HS-27A (cell line): ENCODE measurements at regions not wholly inside any gene's neighbourhood (a gene's known extent, or its start where the extent isn't known, plus 50 kb on each side); places are given as distances from the start of the nearest gene placed in this dataset.
A peak's percentile ranks its signal among the peaks of the same experiment; 100 is the strongest.

Experiments used
- DNase-seq: peaks from one replicate; pipeline ENCODE4 v3.0.0-alpha.2; 2012; ENCODE audit warnings: low read depth, missing footprints

DNA sequence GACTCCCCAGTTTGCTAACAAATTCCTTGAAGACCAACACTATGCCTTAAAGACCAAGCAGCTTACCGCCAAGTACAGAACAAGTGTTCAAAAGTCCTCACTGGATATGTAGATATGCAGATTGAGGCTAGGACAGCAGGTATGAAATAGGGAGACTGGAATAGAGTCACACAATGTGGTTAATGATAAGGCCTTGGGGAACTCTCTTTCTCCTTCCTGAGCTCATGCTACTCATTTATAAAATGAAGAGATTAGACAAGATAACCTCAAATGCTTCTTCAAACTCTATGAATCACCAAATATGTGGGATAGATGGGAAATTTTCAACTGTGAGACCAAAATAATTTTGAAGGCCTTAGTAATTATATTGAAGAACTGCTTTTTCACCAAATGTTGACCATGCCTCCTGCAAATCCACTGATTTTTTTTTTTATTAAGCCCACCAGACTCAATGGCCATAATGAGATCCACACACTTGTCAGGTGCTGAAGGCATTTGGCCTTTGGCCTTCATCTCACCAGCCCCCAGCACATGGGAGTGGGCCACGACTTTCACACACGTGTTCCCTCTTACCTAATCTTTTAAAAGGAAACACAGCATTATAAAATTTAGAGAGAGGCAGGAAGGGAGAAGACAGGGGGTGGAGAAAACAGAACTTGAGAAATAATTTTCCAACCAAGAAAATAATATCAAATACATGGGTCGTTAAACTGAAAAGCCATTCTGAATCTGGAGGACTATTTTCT, 181.5 kb downstream of the EN1 start:
- DNase-seq, result no peak

DNA sequence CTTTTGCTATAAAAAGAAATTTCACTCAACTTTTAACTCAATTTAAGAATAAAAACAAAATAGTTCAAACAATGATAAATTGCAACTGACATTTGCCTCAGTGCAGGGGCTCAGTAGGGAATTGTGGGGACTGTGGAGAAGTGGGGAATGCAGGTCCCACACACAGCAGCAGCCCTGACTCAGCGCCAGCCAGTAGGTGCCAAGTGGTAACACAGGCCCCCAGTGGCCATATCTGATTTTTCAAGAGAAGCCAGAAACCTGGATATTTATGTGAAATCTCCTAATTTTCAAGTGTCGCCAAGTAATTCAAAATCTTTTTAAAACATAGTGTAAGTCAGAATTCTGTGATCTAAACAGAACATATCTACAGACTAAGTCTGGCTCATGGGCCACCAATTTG, 186.3 kb downstream of the EN1 start:
- DNase-seq, result no peak

GRCh38 chr2:118658596-118659198, 188.8 kb downstream of the EN1 start:
- DNase-seq, result no peak

GRCh38 chr2:118657466-118657865, 190.0 kb downstream of the EN1 start:
- no peak for DNase-seq

DNA sequence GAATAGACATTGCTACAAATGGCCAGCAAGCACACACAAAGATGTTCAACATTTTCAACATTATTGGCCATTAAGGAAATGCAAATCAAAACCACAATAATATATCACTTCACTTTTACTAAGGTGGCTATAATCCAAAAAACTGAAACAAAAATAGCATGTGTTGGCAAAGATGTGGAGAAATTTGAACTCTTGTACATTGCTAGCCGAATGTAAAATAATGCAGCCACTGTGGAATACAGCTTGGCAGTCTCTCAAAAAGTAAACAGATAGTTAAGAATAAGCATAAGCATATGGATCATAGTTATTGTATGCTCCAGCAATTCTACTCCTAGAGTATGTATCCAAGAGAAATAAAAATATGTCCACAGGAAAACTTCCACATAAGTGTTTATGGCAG, 192.5 kb downstream of the EN1 start:
- no peak for DNase-seq

- DNase-seq, result no peak
Observed at GRCh38 chr2:118650327-118650726, 197.1 kb downstream of the EN1 start.

DNA sequence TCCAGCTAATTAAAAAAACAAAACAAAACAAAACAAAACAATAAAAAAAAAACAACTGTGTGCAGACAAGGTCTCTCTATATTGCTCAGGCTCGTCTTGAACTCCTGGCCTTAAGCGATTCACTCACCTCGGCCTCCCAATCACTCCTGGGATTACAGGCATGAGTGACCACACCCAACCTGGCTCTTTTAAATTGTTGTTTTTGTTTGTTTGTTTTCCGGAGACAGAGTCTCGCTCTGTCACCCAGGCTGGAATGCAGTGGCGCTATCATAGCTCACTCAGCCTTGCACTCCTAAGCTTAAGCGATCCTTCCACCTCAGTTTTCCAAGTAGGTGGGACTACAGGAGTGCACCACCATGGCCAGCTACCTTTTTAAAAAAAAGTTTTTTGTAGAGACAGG, 201.6 kb downstream of the EN1 start:
- DNase-seq, result no peak

DNA sequence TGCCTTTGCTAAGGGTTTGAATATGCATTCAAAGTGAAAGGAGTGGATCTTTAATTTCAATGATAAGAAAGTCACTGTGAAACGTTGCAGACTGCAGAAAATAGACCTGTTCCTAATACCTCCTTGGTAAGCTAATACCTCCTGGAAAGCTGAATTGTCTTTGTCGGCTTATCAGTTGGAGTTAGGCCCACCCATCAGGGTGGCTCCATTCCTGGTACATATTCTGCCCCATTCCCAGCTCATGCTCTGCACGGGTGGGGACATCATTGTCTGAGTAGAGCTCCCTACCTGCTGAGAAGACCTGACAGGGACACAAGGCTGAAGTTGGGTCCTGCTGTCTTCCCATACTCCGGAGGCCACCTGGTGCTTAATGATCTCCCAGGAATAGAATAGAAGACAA, 203.3 kb downstream of the EN1 start:
- DNase-seq, result no peak

DNA sequence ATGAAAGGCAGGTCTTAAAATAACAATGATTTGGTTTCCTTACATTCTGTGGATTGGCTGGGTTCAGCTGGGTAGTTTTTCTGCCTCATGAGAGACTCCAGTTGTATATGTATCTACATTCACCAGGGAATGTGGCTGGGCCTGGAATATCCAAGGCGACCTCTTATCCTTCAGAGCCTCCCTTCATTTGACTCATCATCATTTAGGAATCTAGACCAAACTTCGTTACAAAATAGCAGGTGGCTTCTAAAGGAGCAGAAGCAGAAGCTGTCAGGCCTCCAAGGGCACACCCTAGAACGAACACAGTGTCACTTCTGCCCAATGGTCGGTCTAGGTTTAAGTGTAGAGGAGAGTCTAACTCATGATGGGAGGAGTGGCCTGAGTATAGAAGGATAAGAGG, 204.2 kb downstream of the EN1 start:
- peak; percentile 56 for DNase-seq

GRCh38 chr2:118642501-118642900, 204.9 kb downstream of the EN1 start:
- DNase-seq, result no peak

DNA sequence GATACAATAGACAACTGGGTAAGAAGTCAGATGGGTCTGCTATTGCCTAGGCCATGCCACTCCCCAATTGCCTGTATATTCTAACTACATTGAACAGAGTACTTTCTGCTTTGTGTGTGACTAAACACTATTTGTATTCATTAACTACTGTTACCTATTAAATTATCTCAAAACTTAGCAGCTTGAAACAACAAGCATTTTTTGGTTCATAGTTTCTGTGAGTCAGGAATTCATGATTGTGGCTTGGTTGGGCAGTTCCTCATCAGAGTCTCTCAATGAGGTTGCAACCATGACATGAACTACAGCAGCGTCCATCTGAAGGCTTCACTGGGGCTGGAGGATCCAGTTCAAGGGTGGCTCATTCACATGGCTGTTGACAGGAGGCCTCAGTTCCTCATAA, 205.7 kb downstream of the EN1 start:
- DNase-seq, result no peak

DNA sequence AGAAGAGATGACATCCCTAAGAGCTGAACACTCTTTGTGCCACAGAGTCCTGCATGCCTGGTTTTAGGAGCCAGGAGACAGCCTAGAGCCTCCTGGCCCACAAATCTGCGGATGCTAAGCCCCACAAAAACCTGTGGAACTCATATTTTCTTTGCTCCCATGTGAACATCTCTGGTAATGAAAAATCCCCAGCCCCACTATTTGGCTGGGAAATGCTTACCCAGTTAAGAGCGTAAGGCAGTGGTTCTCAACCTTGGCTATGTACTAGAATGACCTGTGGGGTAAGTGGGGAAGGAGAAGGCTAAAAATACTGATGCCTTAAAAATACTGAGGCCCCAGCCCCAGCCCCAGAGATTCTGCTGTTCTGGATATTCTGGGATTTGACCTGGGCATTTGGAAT, 208.1 kb downstream of the EN1 start:
- DNase-seq, result no peak

GRCh38 chr2:118638453-118638852, 209.0 kb downstream of the EN1 start:
- DNase-seq, result no peak

GRCh38 chr2:118635891-118636290, 211.6 kb downstream of the EN1 start:
- DNase-seq, result no peak

DNA sequence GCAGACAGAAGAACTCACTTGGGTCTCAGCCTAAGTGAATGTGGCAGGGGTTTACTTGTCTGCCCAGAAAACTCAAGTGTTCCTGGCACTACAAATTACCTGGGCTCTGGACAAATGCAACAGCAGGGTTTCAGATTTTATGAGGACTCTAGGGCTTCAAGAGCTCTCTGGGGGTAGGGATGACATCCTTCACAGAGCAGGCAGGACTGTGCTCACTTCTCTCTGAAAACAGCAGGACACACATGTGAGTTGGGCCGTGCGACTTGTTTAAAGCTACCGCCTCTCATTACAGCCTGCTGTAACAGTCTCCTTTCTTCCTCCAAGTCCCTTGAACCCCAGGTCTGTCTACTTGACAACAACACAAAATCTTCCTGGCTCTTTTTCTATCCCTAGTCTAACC, 212.6 kb downstream of the EN1 start:
- no peak for DNase-seq

- DNase-seq, result no peak
Observed at GRCh38 chr2:118633371-118634018, 214.0 kb downstream of the EN1 start.

DNA sequence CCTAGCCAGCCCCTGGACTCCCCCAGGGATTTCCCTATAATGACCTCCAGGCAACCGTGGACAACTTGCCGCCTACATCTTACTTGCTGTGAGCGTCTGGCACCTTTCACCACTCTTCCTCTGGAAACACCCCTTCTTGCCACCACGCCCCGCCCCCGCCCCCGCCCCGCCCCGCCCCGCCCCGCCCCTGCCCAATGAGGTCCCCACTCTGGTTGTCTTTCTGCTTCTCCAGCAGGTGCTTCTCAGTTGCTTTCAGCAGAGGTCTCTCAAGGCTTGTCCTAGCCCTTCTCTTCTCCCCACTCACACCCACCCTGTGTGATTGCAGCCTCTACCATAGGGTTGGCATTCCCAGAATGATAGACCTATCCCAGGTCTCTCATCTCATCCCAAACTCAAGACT, 214.5 kb downstream of the EN1 start:
- no peak for DNase-seq

DNA sequence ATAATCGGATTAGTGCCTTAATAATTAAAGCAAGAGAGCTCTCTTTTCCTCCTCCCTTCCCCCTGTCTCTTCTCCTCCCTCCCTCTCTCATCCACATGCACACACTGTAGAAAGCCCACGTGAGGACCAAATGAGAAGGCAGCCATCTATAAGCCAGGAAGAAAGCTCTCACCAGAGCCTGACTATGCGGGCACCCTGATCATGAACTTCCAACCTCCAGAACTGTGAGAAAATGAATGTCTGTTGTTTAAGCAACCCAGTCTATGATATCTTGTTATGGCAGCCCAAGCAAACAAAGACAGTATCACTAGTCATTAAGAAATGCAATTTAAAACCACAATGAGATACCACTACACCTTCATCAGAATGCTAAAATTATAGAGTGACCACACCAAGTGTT, 220.3 kb downstream of the EN1 start:
- no peak for DNase-seq

DNA sequence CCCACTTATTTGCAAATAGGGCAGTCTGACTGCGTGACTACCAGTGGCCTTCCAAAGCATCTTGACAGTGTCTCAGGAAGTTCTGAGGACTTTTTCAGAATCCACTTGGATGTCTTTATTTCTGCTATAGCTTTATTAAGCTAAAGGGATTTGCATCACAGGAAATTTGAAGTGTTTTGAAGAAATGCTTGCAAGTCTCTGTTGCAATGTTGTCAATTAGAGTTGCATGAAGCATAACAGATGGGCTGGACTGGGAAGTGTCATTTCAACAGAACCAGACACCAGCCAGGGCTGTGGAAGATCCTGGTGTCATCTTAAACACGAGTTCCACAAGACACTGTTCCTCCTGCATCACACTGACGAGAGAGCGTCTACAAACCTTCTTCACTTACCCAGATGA, 224.5 kb downstream of the EN1 start:
- DNase-seq, result no peak

- DNase-seq, result no peak
Observed at GRCh38 chr2:118622108-118622507, 225.3 kb downstream of the EN1 start.

DNA sequence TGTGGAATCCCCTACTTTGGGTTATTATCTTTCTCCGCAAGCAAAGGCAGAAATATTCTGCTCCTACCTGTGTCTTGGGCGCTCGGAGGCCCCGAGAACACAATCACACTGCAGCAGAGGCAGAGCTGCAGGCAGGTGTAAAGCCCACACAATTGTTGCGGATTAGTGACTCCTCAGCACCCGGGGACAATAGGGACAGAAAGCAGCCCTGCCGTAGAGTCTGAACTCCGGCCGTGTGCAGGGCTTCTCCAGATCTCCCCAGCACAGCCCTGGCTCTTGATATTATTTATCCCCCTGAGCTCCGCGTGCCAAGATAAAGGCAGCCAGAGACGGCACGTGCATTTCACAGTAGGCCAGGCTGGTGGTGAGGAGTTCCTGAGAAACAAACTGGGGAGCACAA, 229.2 kb downstream of the EN1 start:
- no peak for DNase-seq

- DNase-seq, result no peak
Observed at GRCh38 chr2:118616432-118616831, 231.0 kb downstream of the EN1 start.

GRCh38 chr2:118614841-118615271, 232.6 kb downstream of the EN1 start:
- DNase-seq, result no peak

- DNase-seq, result no peak
Observed at GRCh38 chr2:118613737-118614136, 233.7 kb downstream of the EN1 start.
